HepG2 (cell line): ENCODE measurements at regions not wholly inside any gene's neighbourhood (a gene's known extent, or its start where the extent isn't known, plus 50 kb on each side); places are given as distances from the start of the nearest gene placed in this dataset.

ENCODE experiments used
- ATAC-seq: fragments of 200-7000 bp; cut with Tn5 transposase; 3 replicates; pipeline ENCODE4 v1.9.1; 2020; ENCODE audit warnings: mild to moderate bottlenecking, moderate library complexity
- BruUV-seq: library from RNA; stranded (reverse); fragments of 400-500 nt; replicated peaks from 2 replicates; lab custom pipeline; 2021; lab: Mats Ljungman, UMichigan
- CTCF ChIA-PET: fragments of 300-600 bp; formaldehyde crosslinking; extraction: SDS; loops from one replicate; lab custom pipeline; 2021; ENCODE audit warnings: low total read pairs, inconsistent platforms, low intra/inter-chr PET ratio; lab: Yijun Ruan, JAX
- POLR2A ChIA-PET: fragments of 350-600 bp; sonication (Branson Sonifier 250); formaldehyde crosslinking; loops from one replicate; lab custom pipeline; 2020; ENCODE audit warnings: antibody characterized with exemption, inconsistent platforms; lab: Yijun Ruan, JAX
- DNase-seq: peaks from one replicate; pipeline ENCODE4 v3.0.0-alpha.2; 2015; ENCODE audit warnings: low spot score
- FAIRE-seq: peaks from 3 replicates; lab custom pipeline; 2011; peaks lifted over from hg19 to GRCh38; lab: Jason Lieb, UNC
- H2AFZ ChIP-seq: one replicate; pipeline ENCODE4 v1.6.1; 2011; ENCODE audit warnings: low read length, inconsistent platforms
- H3K27ac ChIP-seq: fragments of 300-600 bp; 3 replicates; pipeline ENCODE4 v1.8.0; 2011; ENCODE audit warnings: mixed run types, mild to moderate bottlenecking, mixed read lengths, low read length, inconsistent platforms; ENCODE audit not compliant: insufficient read depth; ENCODE audit errors: extremely low read length
- H3K27me3 ChIP-seq, 2 experiments: fragments of 200-600 bp in 1 of 2; 2 replicates in 1 of 2; 3 replicates in 1 of 2; pipeline versions ENCODE4 v1.6.0 to v1.8.0; 2011; ENCODE audit warnings: low read length in 2 of 2, mild to moderate bottlenecking in 2 of 2, moderate library complexity in 2 of 2, inconsistent platforms in 1 of 2; ENCODE audit not compliant: insufficient read depth in 2 of 2, control insufficient read depth in 1 of 2
- H3K36me3 ChIP-seq, 2 experiments: fragments of 200-600 bp in 1 of 2; replicated peaks in 1 of 2; 2 replicates in 1 of 2; 3 replicates in 1 of 2; pipeline versions ENCODE4 v1.5.1 to v1.8.0; 2011; ENCODE audit warnings: low read length in 2 of 2, inconsistent platforms in 1 of 2; ENCODE audit not compliant: insufficient read depth in 2 of 2, control insufficient read depth in 1 of 2
- H3K4me1 ChIP-seq: 2 replicates; pipeline ENCODE4 v1.5.1; 2012; ENCODE audit warnings: low read length, inconsistent platforms; ENCODE audit not compliant: insufficient read depth
- H3K4me2 ChIP-seq: 2 replicates; pipeline ENCODE4 v1.6.0; 2011; ENCODE audit warnings: low read depth, low read length, inconsistent platforms
- H3K4me3 ChIP-seq, 3 experiments: fragments of 200-600 bp in 1 of 3; sonication (generic), shearing (Covaris generic) in 1 of 3; replicated peaks in 1 of 3; 2 replicates each; pipeline ENCODE4 v1.5.1; 2011 to 2016; ENCODE audit warnings: low read length in 3 of 3, inconsistent platforms in 2 of 3, low read depth in 2 of 3, mild to moderate bottlenecking in 2 of 3, control low read depth in 1 of 3, mixed read lengths in 1 of 3; ENCODE audit not compliant: insufficient read depth in 1 of 3
- H3K79me2 ChIP-seq: one replicate; pipeline ENCODE4 v1.6.1; 2011; ENCODE audit warnings: low read length, inconsistent platforms; ENCODE audit not compliant: insufficient read depth
- H3K9ac ChIP-seq: 2 replicates; pipeline ENCODE4 v1.6.0; 2011; ENCODE audit warnings: mild to moderate bottlenecking, low read depth, low read length, inconsistent platforms; ENCODE audit not compliant: insufficient read depth
- H3K9me3 ChIP-seq: 2 replicates; pipeline ENCODE4 v1.5.1; 2012; ENCODE audit warnings: mild to moderate bottlenecking, low read length
- H4K20me1 ChIP-seq: 2 replicates; pipeline ENCODE4 v1.6.0; 2011; ENCODE audit warnings: inconsistent platforms, mild to moderate bottlenecking, low read length, moderate library complexity; ENCODE audit not compliant: insufficient read depth
- AHDC1 ChIP-seq: sonication (generic); formaldehyde crosslinking; IDR thresholded peaks from 2 replicates; pipeline ENCODE4 v1.5.1; 2020; ENCODE audit warnings: mild to moderate bottlenecking, missing genetic modification reagents, borderline replicate concordance
- AHR ChIP-seq: IDR thresholded peaks from 2 replicates; pipeline ENCODE4 v1.6.1; 2018; ENCODE audit warnings: missing genetic modification reagents, missing compliant biosample characterization
- CBX5 ChIP-seq: sonication (generic); formaldehyde crosslinking; IDR thresholded peaks from 2 replicates; pipeline ENCODE4 v1.4.0; 2020; ENCODE audit warnings: missing genetic modification reagents, borderline replicate concordance
- ELF1 ChIP-seq: sonication (generic); formaldehyde crosslinking; IDR thresholded peaks from 2 replicates; pipeline ENCODE4 v1.4.0; 2020; ENCODE audit warnings: missing genetic modification reagents
- HES4 ChIP-seq: sonication (generic); formaldehyde crosslinking; IDR thresholded peaks from 2 replicates; pipeline ENCODE4 v1.9.0; 2021; ENCODE audit warnings: mild to moderate bottlenecking, missing genetic modification reagents, borderline replicate concordance
- KDM6A ChIP-seq: IDR thresholded peaks from 2 replicates; pipeline ENCODE4 v1.6.1; 2016; ENCODE audit warnings: low read depth
- SOX13 ChIP-seq, 3 experiments: fragments of 450-650 bp in 1 of 3; sonication (generic) in 1 of 3; formaldehyde crosslinking in 1 of 3; IDR thresholded peaks in 2 of 3; conservative IDR thresholded peaks in 1 of 3; 2 replicates each; pipeline versions ENCODE4 v1.5.0 to v1.6.1; 2016 to 2020; ENCODE audit warnings: antibody characterized with exemption in 1 of 3, mild to moderate bottlenecking in 1 of 3, missing compliant biosample characterization in 1 of 3, missing genetic modification reagents in 1 of 3, moderate library complexity in 1 of 3
- STAT5B ChIP-seq: sonication (generic); formaldehyde crosslinking; IDR thresholded peaks from 2 replicates; pipeline ENCODE4 v1.4.0; 2020; ENCODE audit warnings: missing genetic modification reagents
- THAP7 ChIP-seq: sonication (generic); formaldehyde crosslinking; IDR thresholded peaks from 2 replicates; pipeline ENCODE4 v1.8.1; 2023; ENCODE audit warnings: mild to moderate bottlenecking, missing genetic modification reagents
- ZNF317 ChIP-seq: sonication (generic); formaldehyde crosslinking; IDR thresholded peaks from 2 replicates; pipeline ENCODE4 v1.5.0; 2020; ENCODE audit warnings: mild to moderate bottlenecking, missing genetic modification reagents
- ZNF547 ChIP-seq: sonication (generic); formaldehyde crosslinking; IDR thresholded peaks from 2 replicates; pipeline ENCODE4 v1.5.1; 2020; ENCODE audit warnings: mild to moderate bottlenecking, missing genetic modification reagents
- ZNF605 ChIP-seq: sonication (generic); formaldehyde crosslinking; IDR thresholded peaks from 2 replicates; pipeline ENCODE4 v1.8.0; 2022; ENCODE audit warnings: mild to moderate bottlenecking, missing genetic modification reagents
- ZNF768 ChIP-seq: sonication (generic); formaldehyde crosslinking; IDR thresholded peaks from 2 replicates; pipeline ENCODE4 v1.4.0; 2020; ENCODE audit warnings: missing genetic modification reagents
- ZNF773 ChIP-seq: sonication (generic); formaldehyde crosslinking; IDR thresholded peaks from 2 replicates; pipeline ENCODE4 v1.4.0; 2020; ENCODE audit warnings: missing genetic modification reagents, borderline replicate concordance
- ZNF792 ChIP-seq: IDR thresholded peaks from 2 replicates; pipeline ENCODE4 v1.6.1; 2016
- ZNF850 ChIP-seq: sonication (generic); formaldehyde crosslinking; conservative IDR thresholded peaks from 2 replicates; pipeline ENCODE4 v1.9.0; 2021; ENCODE audit warnings: mild to moderate bottlenecking, missing genetic modification reagents
- WGBS: methylation state at CpG from one replicate; pipeline ENCODE4 v1.1.6; 2017; ENCODE audit warnings: low lambda C conversion rate; 5-methylcytosine and 5-hydroxymethylcytosine counted together
- in situ Hi-C: cut with HindIII; loops from 2 replicates; pipeline ENCODE4 v1.10.0; 2017; ENCODE audit warnings: low pct_unique_long_range_greater_than_20kb; ENCODE audit not compliant: extremely low pct_ligation_motif_present
- intact Hi-C: fragments of 100-400 bp; cut with micrococcal nuclease; formaldehyde crosslinking; loops from one replicate; pipeline ENCODE4 v1.10.0; 2022; ENCODE audit not compliant: unreplicated experiment

DNA sequence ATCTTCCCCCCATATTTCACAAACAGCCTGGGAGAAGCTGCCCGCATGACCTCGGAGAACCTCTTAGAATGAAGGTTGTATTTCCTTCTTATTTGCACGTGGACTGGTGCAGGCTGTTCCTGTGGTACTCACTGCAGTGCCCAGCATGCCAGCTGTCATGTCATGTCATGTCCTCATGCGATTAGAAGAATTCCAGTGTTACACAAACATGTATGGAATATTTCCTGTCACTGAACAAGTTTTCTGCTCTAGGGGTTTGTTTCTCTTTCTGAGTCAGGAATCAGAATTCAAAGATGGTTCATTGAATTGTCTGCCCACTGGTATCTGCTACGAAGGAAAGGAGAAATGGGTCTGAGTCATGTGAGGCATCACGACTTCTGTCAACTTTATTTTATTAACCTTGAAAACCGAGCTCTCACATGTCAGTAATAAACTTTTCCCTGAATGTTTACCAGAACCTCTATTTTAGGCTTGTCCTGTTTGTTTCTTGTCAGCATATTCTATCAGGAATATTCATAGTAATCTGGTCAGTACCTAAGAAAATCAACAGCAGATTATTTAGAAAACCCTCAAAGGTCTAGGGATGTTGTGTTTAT is 415.6 kb downstream of the GADD45G start:
- H3K27ac ChIP-seq = no peak overlapping the region
- TF ChIP-seq ZNF792 (CRISPR knock-in tag) (no peak), ZNF773 (CRISPR knock-in tag) (no peak), AHR (CRISPR knock-in tag) (no peak), ZNF850 (no peak), ZNF605 (CRISPR knock-in tag) (no peak), AHDC1 (no peak), CBX5 (CRISPR knock-in tag) (no peak), ZNF547 (CRISPR knock-in tag) (no peak), ZNF317 (no peak), ZNF768 (CRISPR knock-in tag) (no peak), STAT5B (CRISPR knock-in tag) (no peak), THAP7 (no peak), KDM6A (CRISPR knock-in tag) (no peak), HES4 (CRISPR knock-in tag) (no peak), ELF1 (CRISPR knock-in tag) (no peak), SOX13 (IDR thresholded peaks at IDR 0.05) (no peak), SOX13 (CRISPR knock-in tag; conservative IDR thresholded peaks at IDR 0.05 in 1 of 2, IDR thresholded peaks at IDR 0.05 in 1 of 2) (no peak)
- in situ Hi-C loops (no loop called here), intact Hi-C loops (no loop called here)
- ATAC-seq (no peak), DNase-seq (no peak), FAIRE-seq (no peak)
- no peaks in the 10 kb centered on the region for H4K20me1 ChIP-seq
- no peak overlapping the region for H2AFZ ChIP-seq
- H3K27me3 ChIP-seq = no peaks in the 10 kb centered on the region
- no peaks in the 10 kb centered on the region for H3K79me2 ChIP-seq
- no peaks in the 10 kb centered on the region for H3K4me1 ChIP-seq
- no peaks in the 10 kb centered on the region for H3K36me3 ChIP-seq
- POLR2A ChIA-PET = no interaction called here
- no TSS peak for BruUV-seq
- WGBS = 24% methylated on average over 7 of the region's 7 CpGs
- no peaks in the 10 kb centered on the region for H3K9me3 ChIP-seq
- no peak overlapping the region for H3K9ac ChIP-seq
- CTCF ChIA-PET = no interaction called here
- no peak overlapping the region for H3K4me3 ChIP-seq
- no peak overlapping the region for H3K4me2 ChIP-seq
